H9 (cell line): ENCODE measurements at regions not wholly inside any gene's neighbourhood (a gene's known extent, or its start where the extent isn't known, plus 50 kb on each side); places are given as distances from the start of the nearest gene placed in this dataset.

Experiments used
- DNase-seq: peaks from one replicate; pipeline ENCODE4 v3.0.0-alpha.2; 2017
- H2AFZ ChIP-seq: one replicate; pipeline ENCODE4 v1.6.1; 2013; ENCODE audit warnings: mild to moderate bottlenecking, low read length, control low read depth, moderate library complexity
- H2AK5ac ChIP-seq: 2 replicates; pipeline ENCODE4 v1.6.1; 2013; ENCODE audit warnings: low read length, control low read depth, mixed read lengths; ENCODE audit not compliant: insufficient read length
- H2BK120ac ChIP-seq: one replicate; pipeline ENCODE4 v1.6.1; 2013; ENCODE audit warnings: low read depth, mild to moderate bottlenecking, low read length, control low read depth, inconsistent platforms; ENCODE audit not compliant: poor library complexity, severe bottlenecking
- H2BK12ac ChIP-seq: 2 replicates; pipeline ENCODE4 v1.6.1; 2013; ENCODE audit warnings: low read length, control low read depth, mixed read lengths, low read depth; ENCODE audit not compliant: insufficient read length
- H2BK15ac ChIP-seq: 2 replicates; pipeline ENCODE4 v1.6.1; 2013; ENCODE audit warnings: low read depth, low read length, control low read depth
- H2BK20ac ChIP-seq: one replicate; pipeline ENCODE4 v1.6.1; 2013; ENCODE audit warnings: low read depth, mild to moderate bottlenecking, low read length, control low read depth, inconsistent platforms; ENCODE audit not compliant: poor library complexity, severe bottlenecking
- H2BK5ac ChIP-seq: 2 replicates; pipeline ENCODE4 v1.6.1; 2013; ENCODE audit warnings: low read length, control low read depth, mixed read lengths; ENCODE audit not compliant: insufficient read length
- H3K14ac ChIP-seq: 2 replicates; pipeline ENCODE4 v1.6.1; 2013; ENCODE audit warnings: low read length, control low read depth; ENCODE audit not compliant: insufficient read depth
- H3K18ac ChIP-seq: 2 replicates; pipeline ENCODE4 v1.6.1; 2013; ENCODE audit warnings: low read depth, mild to moderate bottlenecking, mixed read lengths, low read length, control low read depth; ENCODE audit not compliant: insufficient read length
- H3K23ac ChIP-seq: 2 replicates; pipeline ENCODE4 v1.6.1; 2013; ENCODE audit warnings: low read length, control low read depth, mixed read lengths, low read depth; ENCODE audit not compliant: insufficient read length
- H3K23me2 ChIP-seq: 2 replicates; pipeline ENCODE4 v1.6.1; 2013; ENCODE audit warnings: low read depth, mild to moderate bottlenecking, mixed read lengths, low read length, control low read depth; ENCODE audit not compliant: insufficient read length, poor library complexity, severe bottlenecking
- H3K27ac ChIP-seq: 2 replicates; pipeline ENCODE4 v1.5.1; 2013; ENCODE audit warnings: low read length, control low read depth, mixed read lengths, low read depth; ENCODE audit not compliant: insufficient read length
- H3K27me3 ChIP-seq: 2 replicates; pipeline ENCODE4 v1.6.1; 2013; ENCODE audit warnings: low read length, control low read depth, inconsistent platforms; ENCODE audit not compliant: insufficient read depth
- H3K4ac ChIP-seq: 2 replicates; pipeline ENCODE4 v1.6.1; 2013; ENCODE audit warnings: low read depth, mild to moderate bottlenecking, control low read depth, inconsistent platforms, low read length, moderate library complexity
- H3K4me1 ChIP-seq: 2 replicates; pipeline ENCODE4 v1.6.1; 2013; ENCODE audit warnings: low read length, control low read depth, inconsistent platforms; ENCODE audit not compliant: insufficient read depth
- H3K4me2 ChIP-seq: 2 replicates; pipeline ENCODE4 v1.6.1; 2013; ENCODE audit warnings: low read length, control low read depth, mixed read lengths; ENCODE audit not compliant: insufficient read length, insufficient read depth
- H3K56ac ChIP-seq: 2 replicates; pipeline ENCODE4 v1.6.1; 2013; ENCODE audit warnings: low read depth, mild to moderate bottlenecking, mixed read lengths, low read length, control low read depth; ENCODE audit not compliant: insufficient read length
- H3K79me1 ChIP-seq: 2 replicates; pipeline ENCODE4 v1.6.1; 2013; ENCODE audit warnings: low read depth, mild to moderate bottlenecking, moderate library complexity, low read length, control low read depth, inconsistent platforms; ENCODE audit not compliant: insufficient read depth, poor library complexity, severe bottlenecking
- H3K79me2 ChIP-seq: 2 replicates; pipeline ENCODE4 v1.6.1; 2013; ENCODE audit warnings: low read length, control low read depth, inconsistent platforms; ENCODE audit not compliant: insufficient read depth
- H3K9ac ChIP-seq: 2 replicates; pipeline ENCODE4 v1.6.1; 2013; ENCODE audit warnings: low read length, control low read depth, mixed read lengths; ENCODE audit not compliant: insufficient read length; ENCODE audit errors: extremely low read depth
- H3K9me3 ChIP-seq: one replicate; pipeline ENCODE4 v1.6.1; 2013; ENCODE audit warnings: low read depth, low read length, inconsistent platforms; ENCODE audit not compliant: control insufficient read depth
- H3T11ph ChIP-seq: one replicate; pipeline ENCODE4 v1.6.1; 2013; ENCODE audit warnings: mild to moderate bottlenecking, low read length, control low read depth, inconsistent platforms
- H4K20me1 ChIP-seq: one replicate; pipeline ENCODE4 v1.6.1; 2013; ENCODE audit not compliant: control insufficient read depth, insufficient read length, insufficient read depth
- H4K5ac ChIP-seq: 2 replicates; pipeline ENCODE4 v1.6.1; 2013; ENCODE audit warnings: low read depth, mild to moderate bottlenecking, mixed read lengths, low read length, control low read depth; ENCODE audit not compliant: insufficient read length
- H4K8ac ChIP-seq: replicated peaks from 2 replicates; pipeline ENCODE4 v1.6.1; 2013; ENCODE audit warnings: low read length, control low read depth, mixed read lengths, low read depth; ENCODE audit not compliant: insufficient read length
- H4K91ac ChIP-seq: 2 replicates; pipeline ENCODE4 v1.6.1; 2013; ENCODE audit warnings: low read depth, mild to moderate bottlenecking, moderate library complexity, mixed read lengths, low read length, control low read depth; ENCODE audit not compliant: insufficient read length
- H3K27ac Mint-ChIP-seq, 3 experiments: 2 replicates in 2 of 3; 3 replicates in 1 of 3; pipeline ENCODE4 v1.8.0; 2020 to 2021; ENCODE audit warnings: mixed read lengths in 3 of 3, mild to moderate bottlenecking in 1 of 3, moderate library complexity in 1 of 3
- H3K27me3 Mint-ChIP-seq: 2 replicates; pipeline ENCODE4 v1.8.0; 2021; ENCODE audit warnings: low read depth, mild to moderate bottlenecking, moderate library complexity, mixed read lengths
- H3K36me3 Mint-ChIP-seq, 3 experiments: 2 replicates in 2 of 3; 3 replicates in 1 of 3; pipeline ENCODE4 v1.8.0; 2020 to 2021; ENCODE audit warnings: low read depth in 3 of 3, mixed read lengths in 3 of 3; ENCODE audit not compliant: insufficient read depth in 1 of 3
- H3K4me1 Mint-ChIP-seq, 2 experiments: 2 replicates each; pipeline ENCODE4 v1.8.0; 2020; ENCODE audit warnings: mixed read lengths in 2 of 2
- H3K4me3 Mint-ChIP-seq, 2 experiments: 2 replicates in 1 of 2; 3 replicates in 1 of 2; pipeline ENCODE4 v1.8.0; 2020 to 2021; ENCODE audit warnings: mild to moderate bottlenecking in 2 of 2, mixed read lengths in 2 of 2, moderate library complexity in 1 of 2
- H3K9me3 Mint-ChIP-seq, 2 experiments: 2 replicates in 1 of 2; 3 replicates in 1 of 2; pipeline ENCODE4 v1.8.0; 2020; ENCODE audit warnings: mild to moderate bottlenecking in 2 of 2, mixed read lengths in 2 of 2, moderate library complexity in 1 of 2
- CTCF ChIP-seq: fragments of 200-600 bp; sonication (generic); conservative IDR thresholded peaks from 3 replicates; pipeline ENCODE4 v1.8.0; 2021; ENCODE audit warnings: antibody characterized with exemption, mild to moderate bottlenecking
- WGBS: extraction: QIAGEN DNeasy Blood & Tissue Kit; methylation state at CpG from one replicate; pipeline ENCODE4 v1.1.7; 2013; ENCODE audit warnings: missing lambda C conversion rate, low lambda C conversion rate, mixed read lengths; ENCODE audit not compliant: insufficient read length; ENCODE audit errors: extremely low coverage; 5-methylcytosine and 5-hydroxymethylcytosine counted together

GRCh38 chr4:43718369-43718768 is 730.2 kb downstream of the KCTD8 start:
- H3K9me3 ChIP-seq = no peaks in the 10 kb centered on the region
- H2AFZ ChIP-seq = no peak overlapping the region
- H3K23me2 ChIP-seq = no peaks in the 10 kb centered on the region
- no peak for DNase-seq
- H2AK5ac ChIP-seq = no peak overlapping the region
- no peak overlapping the region for H3K27ac ChIP-seq
- H3K56ac ChIP-seq = no peak overlapping the region
- no peak overlapping the region for H2BK120ac ChIP-seq
- H3K4me2 ChIP-seq = no peak overlapping the region
- H3T11ph ChIP-seq = no peak overlapping the region
- no peaks in the 10 kb centered on the region for H3K79me2 ChIP-seq
- no peak overlapping the region for H3K18ac ChIP-seq
- H3K4me1 ChIP-seq = no peaks in the 10 kb centered on the region
- H2BK12ac ChIP-seq = no peak overlapping the region
- Mint-ChIP-seq H3K36me3 (no peaks in the 10 kb centered on the region; a peak in 1 of 7 replicates), H3K4me3 (no peak overlapping the region), H3K9me3 (peaks cover 0 to 2% of the 10 kb centered on the region in 2 experiments; a peak in 3 of 5 replicates), H3K27me3 (no peaks in the 10 kb centered on the region), H3K4me1 (no peaks in the 10 kb centered on the region), H3K27ac (no peak overlapping the region)
- H4K8ac ChIP-seq = no peak overlapping the region
- H3K79me1 ChIP-seq = no peaks in the 10 kb centered on the region
- H4K20me1 ChIP-seq = no peaks in the 10 kb centered on the region
- no peak overlapping the region for H3K23ac ChIP-seq
- no peak overlapping the region for H2BK15ac ChIP-seq
- no peaks in the 10 kb centered on the region for H3K27me3 ChIP-seq
- H2BK5ac ChIP-seq = no peak overlapping the region
- WGBS = no CpG with 5 or more reads among the region's 2 CpGs
- no peak overlapping the region for H4K5ac ChIP-seq
- H4K91ac ChIP-seq = no peak overlapping the region
- no peak overlapping the region for H3K14ac ChIP-seq
- no peak overlapping the region for H2BK20ac ChIP-seq
- no peak overlapping the region for H3K9ac ChIP-seq
- TF ChIP-seq CTCF = no peak
- H3K4ac ChIP-seq = no peak overlapping the region
